DMS53 treated with DMSO at 0.1 percent for 48 hours (cell line): ENCODE measurements at regions not wholly inside any gene's neighbourhood (a gene's known extent, or its start where the extent isn't known, plus 50 kb on each side); places are given as distances from the start of the nearest gene placed in this dataset.

Experiments used
- DNase-seq: peaks from one replicate; lab custom pipeline; 2025; ENCODE audit not compliant: unreplicated experiment; lab: John Stamatoyannopoulos, UW

- DNase-seq: no peak
Observed at GRCh38 chr3:110375751-110376518, 695.7 kb upstream of the NECTIN3 start.

GRCh38 chr3:110378481-110378880, 693.1 kb upstream of the NECTIN3 start:
- DNase-seq: no peak

- DNase-seq: peak; percentile 62
Observed at GRCh38 chr3:110381992-110382391, 689.6 kb upstream of the NECTIN3 start.

- no peak for DNase-seq
Observed at GRCh38 chr3:110383356-110383755, 688.3 kb upstream of the NECTIN3 start.

GRCh38 chr3:110384601-110385000, 687.0 kb upstream of the NECTIN3 start:
- no peak for DNase-seq

- no peak for DNase-seq
Observed at GRCh38 chr3:110389005-110389404, 682.6 kb upstream of the NECTIN3 start.

- no peak for DNase-seq
Observed at GRCh38 chr3:110390372-110390771, 681.2 kb upstream of the NECTIN3 start.

GRCh38 chr3:110391042-110391441, 680.6 kb upstream of the NECTIN3 start:
- DNase-seq: no peak

GRCh38 chr3:110391640-110392395, 679.8 kb upstream of the NECTIN3 start:
- DNase-seq: no peak

GRCh38 chr3:110393941-110394340, 677.7 kb upstream of the NECTIN3 start:
- DNase-seq: no peak

- no peak for DNase-seq
Observed at GRCh38 chr3:110397115-110397514, 674.5 kb upstream of the NECTIN3 start.

- DNase-seq: no peak
Observed at GRCh38 chr3:110400315-110400714, 671.3 kb upstream of the NECTIN3 start.

GRCh38 chr3:110405830-110406585, 665.6 kb upstream of the NECTIN3 start:
- DNase-seq: no peak

GRCh38 chr3:110413266-110413665, 658.4 kb upstream of the NECTIN3 start:
- DNase-seq: no peak

GRCh38 chr3:110413807-110414748, 657.5 kb upstream of the NECTIN3 start:
- DNase-seq: no peak

GRCh38 chr3:110414855-110415254, 656.8 kb upstream of the NECTIN3 start:
- DNase-seq: peak; percentile 27

- DNase-seq: no peak
Observed at GRCh38 chr3:110419096-110419495, 652.5 kb upstream of the NECTIN3 start.

- DNase-seq: no peak
Observed at GRCh38 chr3:110419601-110420000, 652.0 kb upstream of the NECTIN3 start.

- DNase-seq: peak; percentile 19
Observed at GRCh38 chr3:110420158-110420641, 651.4 kb upstream of the NECTIN3 start.

GRCh38 chr3:110423276-110423675, 648.3 kb upstream of the NECTIN3 start:
- no peak for DNase-seq
